ENCODE measurements at regions not wholly inside any gene's neighbourhood (a gene's known extent, or its start where the extent isn't known, plus 50 kb on each side); places are given as distances from the start of the nearest gene placed in this dataset.

DNA sequence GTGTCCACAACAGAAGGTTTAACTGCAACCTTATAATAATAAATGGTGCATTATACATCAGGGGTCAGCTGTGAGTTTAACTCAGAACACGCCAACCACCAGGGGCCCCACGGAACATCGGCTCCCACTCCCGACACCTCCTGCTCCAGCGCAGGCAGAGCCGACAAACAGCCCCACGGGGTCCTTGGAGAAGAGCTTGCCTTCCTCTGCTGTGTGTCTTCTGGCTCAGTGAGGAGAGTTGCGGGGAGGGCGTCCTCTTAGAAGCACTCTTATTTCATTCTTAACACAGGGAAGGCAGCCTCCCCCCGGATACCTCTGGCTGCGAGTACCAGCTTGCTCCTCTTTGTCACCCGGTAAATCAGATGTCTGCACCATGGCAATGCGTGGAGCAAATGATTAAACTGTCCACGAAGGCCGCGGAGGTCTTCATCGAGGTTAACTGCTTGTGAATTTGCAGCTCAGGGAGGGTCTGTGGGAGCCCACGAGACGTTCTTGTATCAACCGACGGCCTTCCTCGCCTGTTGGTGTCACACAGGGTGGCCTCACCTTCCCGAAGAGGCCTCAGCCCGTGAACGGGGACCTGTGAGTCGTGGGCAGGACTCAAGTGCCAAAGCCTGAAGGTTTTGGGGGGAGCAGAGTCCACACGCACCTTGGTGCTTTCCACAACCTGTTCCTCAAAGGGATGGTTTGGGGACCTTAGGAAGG, 464.0 kb downstream of the BRD1 start:
- no peak overlapping the region for H3K4me3 ChIP-seq (ENCODE audit: low read length)
- no peaks in the 10 kb centered on the region for H3K4me1 ChIP-seq (ENCODE audit: insufficient read depth, low read length)
- no peak overlapping the region for H2AFZ ChIP-seq (ENCODE audit: low read depth, low read length)
- no peaks in the 10 kb centered on the region for H3K9me3 ChIP-seq (ENCODE audit: low read length)
- no peaks in the 10 kb centered on the region for H3K27me3 ChIP-seq (ENCODE audit: insufficient read depth, low read length)
- no peaks in the 10 kb centered on the region for H3K36me3 ChIP-seq (ENCODE audit: insufficient read depth, low read length)

DNA sequence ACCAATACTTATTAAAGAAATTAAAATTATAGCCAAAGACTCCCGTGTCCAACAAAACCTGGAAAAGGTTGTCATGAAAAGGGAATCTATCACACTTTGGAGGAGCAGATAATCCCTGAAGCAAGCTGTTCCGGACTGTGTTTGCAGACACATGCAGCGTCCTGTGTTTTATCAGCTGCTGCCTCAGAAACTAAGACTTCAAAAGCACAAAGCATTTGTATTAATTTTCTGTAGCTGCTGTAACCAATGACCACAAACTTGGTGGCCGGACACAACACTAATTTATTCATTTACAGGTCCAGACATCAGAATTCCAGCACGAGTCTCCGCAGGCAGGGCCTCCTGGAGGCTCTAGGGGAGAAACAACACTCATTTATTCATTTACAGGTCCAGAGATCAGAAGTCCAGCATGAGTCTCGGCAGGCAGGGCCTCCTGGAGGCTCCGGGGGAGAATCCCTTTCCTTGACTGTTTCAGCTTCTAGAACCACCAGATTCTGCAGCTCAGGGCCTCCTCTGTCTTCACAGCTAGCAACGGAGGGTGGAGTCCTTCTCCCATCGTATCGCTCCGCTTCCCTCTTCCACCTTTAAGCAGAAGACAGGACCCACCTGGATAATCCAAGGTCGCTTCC, 465.3 kb downstream of the BRD1 start:
- no peak overlapping the region for H2AFZ ChIP-seq (ENCODE audit: low read depth, low read length)
- H3K9me3 ChIP-seq (ENCODE audit: low read length), result no peaks in the 10 kb centered on the region
- H3K4me1 ChIP-seq (ENCODE audit: insufficient read depth, low read length), result no peaks in the 10 kb centered on the region
- H3K36me3 ChIP-seq (ENCODE audit: insufficient read depth, low read length), result no peaks in the 10 kb centered on the region
- H3K4me3 ChIP-seq (ENCODE audit: low read length), result no peak overlapping the region
- H3K27me3 ChIP-seq (ENCODE audit: insufficient read depth, low read length), result no peaks in the 10 kb centered on the region

DNA sequence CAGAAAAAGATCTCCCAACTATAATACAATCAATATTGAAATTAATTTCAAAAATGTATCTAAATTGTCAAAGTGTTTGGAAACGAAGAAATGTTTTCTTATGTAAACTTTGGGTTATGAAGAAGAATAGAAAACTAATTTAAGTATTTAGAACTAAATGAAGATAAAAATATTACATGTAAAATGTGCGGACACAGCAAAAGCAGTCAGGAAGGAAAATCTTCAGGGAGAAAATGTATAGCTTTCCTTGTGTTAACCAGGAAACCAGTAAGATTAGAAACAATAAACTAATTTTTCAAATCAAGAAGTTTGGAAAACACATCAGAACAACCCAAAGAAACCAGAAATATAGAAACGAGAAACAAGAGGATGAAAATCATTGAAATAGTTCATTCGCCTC, 466.5 kb downstream of the BRD1 start:
- H2AFZ ChIP-seq (ENCODE audit: low read depth, low read length), result no peak overlapping the region
- no peak overlapping the region for H3K4me3 ChIP-seq (ENCODE audit: low read length)
- no peaks in the 10 kb centered on the region for H3K36me3 ChIP-seq (ENCODE audit: insufficient read depth, low read length)
- peaks cover 2% of the 10 kb centered on the region for H3K27me3 ChIP-seq (ENCODE audit: insufficient read depth, low read length)
- H3K4me1 ChIP-seq (ENCODE audit: insufficient read depth, low read length), result no peaks in the 10 kb centered on the region
- no peaks in the 10 kb centered on the region for H3K9me3 ChIP-seq (ENCODE audit: low read length)

DNA sequence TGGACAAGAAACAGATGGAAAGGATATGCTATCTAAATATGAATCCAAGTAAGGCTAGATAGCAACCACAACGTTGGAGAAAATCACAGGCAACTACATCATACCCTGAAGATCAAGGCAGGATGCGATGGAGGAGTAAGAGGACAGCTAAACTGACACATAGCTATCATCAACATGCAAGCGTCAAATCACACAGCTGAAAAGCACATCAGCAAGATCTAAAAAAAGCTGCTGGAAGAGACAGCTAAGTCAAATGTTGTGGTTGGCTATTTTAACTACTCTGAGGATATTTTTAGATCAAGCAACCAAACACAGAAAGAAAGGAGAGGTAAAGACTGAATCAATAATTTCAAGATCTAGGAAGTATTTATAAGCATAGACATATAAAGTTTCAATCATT, 466.9 kb downstream of the BRD1 start:
- no peaks in the 10 kb centered on the region for H3K9me3 ChIP-seq (ENCODE audit: low read length)
- no peaks in the 10 kb centered on the region for H3K36me3 ChIP-seq (ENCODE audit: insufficient read depth, low read length)
- H3K27me3 ChIP-seq (ENCODE audit: insufficient read depth, low read length), result peaks cover 2% of the 10 kb centered on the region
- H3K4me3 ChIP-seq (ENCODE audit: low read length), result no peak overlapping the region
- no peaks in the 10 kb centered on the region for H3K4me1 ChIP-seq (ENCODE audit: insufficient read depth, low read length)
- no peak overlapping the region for H2AFZ ChIP-seq (ENCODE audit: low read depth, low read length)

DNA sequence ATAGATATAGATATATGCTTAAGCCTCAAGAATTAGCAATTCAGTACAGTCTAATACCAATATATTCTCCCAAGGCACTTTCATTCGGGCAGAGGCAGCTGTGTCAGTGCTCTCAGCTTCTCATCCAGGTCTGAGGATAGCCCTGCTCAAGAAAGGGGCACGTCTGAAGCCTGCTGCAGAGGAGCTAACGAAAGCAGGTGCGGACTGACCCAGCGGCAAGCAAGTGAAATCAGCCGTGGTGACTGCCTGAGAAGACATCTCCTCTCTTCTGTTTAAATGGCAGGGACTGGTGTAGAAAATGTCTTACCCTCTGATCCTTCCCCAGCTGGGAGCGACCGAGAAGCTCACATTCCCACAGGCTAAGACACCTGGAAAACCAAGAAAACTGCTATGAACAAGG, 468.6 kb downstream of the BRD1 start:
- Histone ChIP-seq H3K4me1 (ENCODE audit: insufficient read depth, low read length) (no peaks in the 10 kb centered on the region), H3K36me3 (ENCODE audit: insufficient read depth, low read length) (no peaks in the 10 kb centered on the region), H3K27me3 (ENCODE audit: insufficient read depth, low read length) (peaks cover 2% of the 10 kb centered on the region), H2AFZ (ENCODE audit: low read depth, low read length) (no peak overlapping the region), H3K4me3 (ENCODE audit: low read length) (no peak overlapping the region), H3K9me3 (ENCODE audit: low read length) (no peaks in the 10 kb centered on the region)

DNA sequence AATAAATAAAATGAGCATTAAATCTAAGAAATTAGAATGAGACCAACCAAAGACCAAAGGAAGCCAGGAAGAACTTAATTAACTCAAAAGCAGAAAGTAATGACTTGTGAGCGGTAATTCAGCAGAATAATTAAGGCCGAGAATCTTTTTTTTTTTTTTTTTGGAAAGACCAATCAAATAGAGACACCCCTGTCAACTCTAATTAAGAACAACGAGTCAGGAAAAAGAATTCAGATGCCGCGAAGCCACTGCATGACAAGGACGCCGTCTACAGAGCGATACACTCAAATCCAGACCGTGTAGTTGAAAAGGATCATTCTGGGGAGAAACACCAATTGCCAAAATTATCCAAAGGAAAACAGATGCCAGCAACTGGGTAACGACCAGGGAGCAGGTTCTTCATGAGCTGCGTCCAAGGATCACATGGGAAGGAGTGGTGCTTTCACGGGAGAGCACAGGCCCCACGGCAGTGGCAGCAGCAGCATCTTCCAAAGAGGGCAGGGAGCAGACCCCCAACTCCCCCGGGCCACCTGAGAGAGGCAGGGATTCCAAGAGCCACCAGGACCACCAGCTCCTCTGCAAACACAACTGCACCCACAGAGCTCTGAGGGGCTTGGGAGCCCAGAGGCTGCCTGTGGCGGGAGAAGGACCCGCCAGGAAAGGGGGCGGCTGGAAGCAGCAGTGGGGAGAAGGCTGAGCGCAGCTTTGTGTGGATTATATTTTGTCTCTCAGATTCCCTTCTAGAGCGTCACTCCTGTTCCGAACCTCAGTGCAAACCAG, 469.8 kb downstream of the BRD1 start:
- Histone ChIP-seq H3K4me1 (ENCODE audit: insufficient read depth, low read length) (no peaks in the 10 kb centered on the region), H3K4me3 (ENCODE audit: low read length) (no peak overlapping the region), H3K27me3 (ENCODE audit: insufficient read depth, low read length) (peaks cover 2% of the 10 kb centered on the region), H3K36me3 (ENCODE audit: insufficient read depth, low read length) (no peaks in the 10 kb centered on the region), H2AFZ (ENCODE audit: low read depth, low read length) (no peak overlapping the region), H3K9me3 (ENCODE audit: low read length) (no peaks in the 10 kb centered on the region)

DNA sequence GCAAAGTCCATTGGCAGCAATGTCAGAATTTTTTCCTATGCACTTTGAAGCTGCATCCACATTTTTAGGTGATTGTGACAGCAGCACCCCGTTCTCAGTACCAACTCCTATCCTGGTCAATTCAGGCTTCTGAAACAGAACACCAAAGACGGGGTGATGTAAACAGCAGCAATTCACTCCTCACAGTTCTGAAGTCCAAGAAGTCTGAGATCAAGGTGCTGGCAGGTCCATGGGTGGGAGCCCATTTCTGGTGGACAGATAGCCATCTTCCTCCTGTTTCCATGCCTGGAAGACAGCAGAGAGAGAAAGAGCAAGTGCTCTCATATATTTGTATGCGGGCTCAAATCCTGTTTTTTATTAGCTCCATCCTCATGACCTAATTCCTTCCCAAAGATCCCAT, 471.2 kb downstream of the BRD1 start:
- Histone ChIP-seq H3K27me3 (ENCODE audit: insufficient read depth, low read length) (peaks cover 2% of the 10 kb centered on the region), H3K4me3 (ENCODE audit: low read length) (no peak overlapping the region), H2AFZ (ENCODE audit: low read depth, low read length) (no peak overlapping the region)

DNA sequence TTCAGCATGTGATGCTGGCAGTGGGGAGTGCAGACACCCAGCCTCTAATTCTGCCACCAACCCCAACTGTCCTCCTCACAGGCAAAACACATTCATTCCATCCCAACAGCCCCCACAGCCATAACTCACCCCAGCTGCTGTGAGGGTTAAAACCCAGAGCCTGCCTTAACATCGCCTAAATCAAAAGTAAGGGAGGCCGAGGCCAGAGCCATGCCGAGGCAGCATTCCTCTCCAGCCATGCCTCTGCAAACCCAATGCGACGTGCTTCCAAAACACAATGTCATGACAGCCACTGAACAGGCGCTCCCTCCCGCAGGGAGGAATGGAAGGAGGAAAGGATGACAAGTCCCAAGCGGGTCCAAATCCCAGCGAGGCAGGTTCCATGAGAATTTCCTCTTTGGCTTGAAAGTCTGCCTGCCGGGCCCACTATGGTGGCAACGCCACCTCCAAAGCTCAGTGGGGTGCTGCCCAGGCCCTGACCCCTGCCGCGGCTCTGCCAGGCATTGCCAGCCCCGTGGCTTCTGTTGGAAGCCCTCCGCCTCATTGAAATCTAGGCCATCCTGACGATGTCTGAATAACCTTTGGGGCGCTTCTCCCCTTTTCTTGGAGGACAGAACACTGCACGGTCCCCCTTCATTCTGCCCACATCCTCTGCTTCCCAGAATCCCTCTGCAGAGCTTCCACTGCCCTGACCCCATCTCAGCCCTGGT, 472.3 kb downstream of the BRD1 start:
- no peak overlapping the region for H2AFZ ChIP-seq (ENCODE audit: low read depth, low read length)
- H3K27me3 ChIP-seq (ENCODE audit: insufficient read depth, low read length), result peaks cover 2% of the 10 kb centered on the region
- no peaks in the 10 kb centered on the region for H3K9me3 ChIP-seq (ENCODE audit: low read length)
- H3K36me3 ChIP-seq (ENCODE audit: insufficient read depth, low read length), result no peaks in the 10 kb centered on the region
- H3K4me1 ChIP-seq (ENCODE audit: insufficient read depth, low read length), result no peaks in the 10 kb centered on the region
- H3K4me3 ChIP-seq (ENCODE audit: low read length), result no peak overlapping the region

More for the DNA sequence above, 471.2 kb downstream of the BRD1 start:
- no peaks in the 10 kb centered on the region for H3K9me3 ChIP-seq (ENCODE audit: low read length)
- no peaks in the 10 kb centered on the region for H3K36me3 ChIP-seq (ENCODE audit: insufficient read depth, low read length)
- no peaks in the 10 kb centered on the region for H3K4me1 ChIP-seq (ENCODE audit: insufficient read depth, low read length)

DNA sequence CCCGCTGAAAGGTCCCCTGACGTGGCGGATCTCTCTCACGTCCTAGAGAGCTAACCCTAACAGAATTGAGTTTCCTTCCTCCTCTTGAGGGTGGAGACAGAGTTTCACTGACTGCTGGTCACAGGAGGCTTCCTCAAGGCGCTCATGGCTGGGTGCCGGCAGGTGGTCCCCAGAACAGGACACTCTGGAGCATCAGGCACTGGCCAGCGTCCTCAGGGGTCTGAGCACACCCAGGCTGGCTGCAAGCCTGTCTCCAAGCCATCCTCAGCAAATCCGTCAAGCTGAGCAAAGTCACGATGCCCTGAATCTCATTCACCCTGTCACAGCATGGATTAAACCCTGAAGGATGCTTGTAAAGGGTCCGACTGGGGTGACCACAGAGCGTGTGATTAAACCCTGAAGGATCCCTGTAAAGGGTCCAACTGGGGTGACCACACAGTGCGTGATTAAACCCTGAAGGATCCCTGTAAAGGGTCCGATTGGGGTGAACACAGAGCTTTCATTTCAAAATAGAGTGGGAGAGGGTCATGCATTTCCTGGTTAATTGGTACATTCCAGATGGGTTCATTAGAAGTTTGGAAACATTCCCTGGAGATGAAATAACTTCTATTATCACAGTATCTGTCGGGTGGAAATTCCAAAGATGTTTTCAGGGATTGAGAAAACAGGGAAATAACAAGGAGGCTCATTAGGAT, 473.0 kb downstream of the BRD1 start:
- H3K4me1 ChIP-seq (ENCODE audit: insufficient read depth, low read length), result no peaks in the 10 kb centered on the region
- no peaks in the 10 kb centered on the region for H3K9me3 ChIP-seq (ENCODE audit: low read length)
- no peak overlapping the region for H3K4me3 ChIP-seq (ENCODE audit: low read length)
- H3K27me3 ChIP-seq (ENCODE audit: insufficient read depth, low read length), result peaks cover 2% of the 10 kb centered on the region
- no peak overlapping the region for H2AFZ ChIP-seq (ENCODE audit: low read depth, low read length)
- no peaks in the 10 kb centered on the region for H3K36me3 ChIP-seq (ENCODE audit: insufficient read depth, low read length)

DNA sequence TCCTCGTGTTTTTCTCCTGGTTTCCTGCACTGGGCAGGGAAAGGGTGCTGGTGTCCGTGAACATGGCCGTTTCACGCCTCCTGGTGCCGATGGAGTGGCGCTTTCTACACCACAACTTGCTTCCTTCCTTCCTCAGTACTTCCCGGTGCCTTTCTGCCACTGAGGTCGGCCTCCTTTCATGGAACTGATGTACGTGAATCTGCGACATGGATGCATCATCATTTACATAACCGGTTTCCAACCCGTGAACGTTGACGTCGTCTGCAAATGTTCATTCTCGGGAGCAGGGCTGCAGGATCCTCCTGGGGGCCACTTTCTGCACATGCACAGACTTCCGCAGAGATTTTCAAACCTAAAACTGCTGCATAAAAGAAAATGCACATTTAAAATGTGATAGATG, 474.4 kb downstream of the BRD1 start:
- Histone ChIP-seq H3K9me3 (ENCODE audit: low read length) (no peaks in the 10 kb centered on the region), H3K4me1 (ENCODE audit: insufficient read depth, low read length) (no peaks in the 10 kb centered on the region), H3K4me3 (ENCODE audit: low read length) (no peak overlapping the region), H2AFZ (ENCODE audit: low read depth, low read length) (no peak overlapping the region), H3K36me3 (ENCODE audit: insufficient read depth, low read length) (no peaks in the 10 kb centered on the region), H3K27me3 (ENCODE audit: insufficient read depth, low read length) (peaks cover 2% of the 10 kb centered on the region)

DNA sequence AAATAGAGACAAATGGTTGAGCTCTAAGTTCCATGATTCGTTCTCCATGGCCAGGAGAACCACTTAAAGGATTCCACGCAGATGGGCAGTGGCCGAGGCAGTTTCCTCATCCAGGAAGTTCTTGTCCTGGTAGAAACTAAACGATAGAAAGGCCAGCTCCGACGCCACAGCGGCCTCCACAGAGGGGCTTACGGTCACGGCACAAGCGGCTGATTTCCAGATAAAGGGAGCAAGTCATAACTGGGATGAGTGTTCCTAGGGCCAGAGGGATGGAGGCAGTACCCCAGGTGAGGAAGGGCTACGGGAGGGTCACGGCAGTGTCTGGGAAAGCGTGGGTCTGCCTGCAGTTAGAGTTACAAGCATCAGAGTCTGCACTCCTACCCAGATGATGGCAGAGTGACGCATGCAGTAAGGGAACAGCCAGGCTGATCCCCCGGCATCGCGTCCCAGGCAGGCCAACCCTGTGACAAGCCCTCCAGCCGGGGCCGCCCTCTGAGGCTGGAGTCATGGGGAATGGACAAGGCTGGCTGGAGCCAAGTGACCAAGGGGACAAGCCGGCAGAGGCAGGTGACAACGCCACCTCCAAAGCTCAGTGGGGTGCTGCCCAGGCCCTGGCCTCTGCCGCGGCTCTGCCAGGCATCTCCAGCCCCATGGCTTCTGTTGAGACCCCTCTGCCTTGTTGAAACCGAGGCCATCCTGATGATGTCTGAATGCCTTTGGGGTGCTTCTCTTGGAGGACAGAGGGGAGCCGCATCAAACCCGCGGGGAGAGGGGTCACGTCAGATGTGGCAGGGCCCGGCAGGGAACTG, 475.1 kb downstream of the BRD1 start:
- Histone ChIP-seq H3K9me3 (ENCODE audit: low read length) (no peaks in the 10 kb centered on the region), H3K4me3 (ENCODE audit: low read length) (no peak overlapping the region), H2AFZ (ENCODE audit: low read depth, low read length) (no peak overlapping the region), H3K4me1 (ENCODE audit: insufficient read depth, low read length) (no peaks in the 10 kb centered on the region), H3K36me3 (ENCODE audit: insufficient read depth, low read length) (no peaks in the 10 kb centered on the region), H3K27me3 (ENCODE audit: insufficient read depth, low read length) (peaks cover 2% of the 10 kb centered on the region)

DNA sequence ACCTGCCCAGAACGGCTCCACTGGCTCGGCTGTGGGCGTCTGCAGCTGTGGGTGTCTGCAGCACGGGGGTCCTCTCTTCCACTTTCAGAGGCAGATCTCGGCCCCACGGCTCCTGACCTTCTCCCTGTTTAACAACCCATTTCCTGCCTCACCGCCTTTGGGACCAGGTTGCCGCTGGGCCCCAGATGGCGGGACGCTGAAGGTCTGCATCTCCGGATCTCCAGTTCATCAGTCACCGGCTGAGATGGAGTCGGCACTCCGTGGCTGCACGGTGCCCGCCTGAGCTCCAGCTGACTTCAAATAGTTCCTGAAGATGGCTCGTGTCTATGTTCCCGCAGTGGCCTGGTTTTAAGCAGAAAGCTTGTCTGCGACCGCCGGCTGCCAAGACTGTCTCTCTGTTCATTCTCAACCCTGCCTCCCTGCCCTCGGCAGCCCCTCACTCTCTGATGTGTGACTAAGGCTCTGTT, 475.9 kb downstream of the BRD1 start:
- no peak overlapping the region for H3K4me3 ChIP-seq (ENCODE audit: low read length)
- H3K4me1 ChIP-seq (ENCODE audit: insufficient read depth, low read length), result no peaks in the 10 kb centered on the region

More for the DNA sequence above, 475.9 kb downstream of the BRD1 start:
- no peaks in the 10 kb centered on the region for H3K9me3 ChIP-seq (ENCODE audit: low read length)
- H2AFZ ChIP-seq (ENCODE audit: low read depth, low read length), result no peak overlapping the region
- no peaks in the 10 kb centered on the region for H3K36me3 ChIP-seq (ENCODE audit: insufficient read depth, low read length)
- peaks cover 2% of the 10 kb centered on the region for H3K27me3 ChIP-seq (ENCODE audit: insufficient read depth, low read length)

All from neuron (in vitro differentiated cells).